Astrocyte (in vitro differentiated cells and primary cell): ENCODE measurements at regions not wholly inside any gene's neighbourhood (a gene's known extent, or its start where the extent isn't known, plus 50 kb on each side); places are given as distances from the start of the nearest gene placed in this dataset.

Experiments
- DNase-seq: peaks from one replicate; pipeline ENCODE4 v3.0.0-alpha.2; 2010; ENCODE audit warnings: low read depth
- FAIRE-seq: peaks from 2 replicates; lab custom pipeline; 2011; peaks lifted over from hg19 to GRCh38; lab: Jason Lieb, UNC
- H2AFZ ChIP-seq: 2 replicates; pipeline ENCODE4 v1.6.0; 2012; ENCODE audit warnings: low read depth, low read length, inconsistent platforms
- H3K27ac ChIP-seq: 2 replicates; pipeline ENCODE4 v1.5.1; 2011; ENCODE audit warnings: low read depth, low read length, inconsistent platforms
- H3K27me3 ChIP-seq: 2 replicates; pipeline ENCODE4 v1.6.0; 2011; ENCODE audit warnings: low read length, inconsistent platforms; ENCODE audit not compliant: insufficient read depth
- H3K36me3 ChIP-seq: 2 replicates; pipeline ENCODE4 v1.5.1; 2011; ENCODE audit warnings: low read length, inconsistent platforms; ENCODE audit not compliant: insufficient read depth
- H3K4me1 ChIP-seq: 2 replicates; pipeline ENCODE4 v1.5.1; 2011; ENCODE audit warnings: low read length, inconsistent platforms; ENCODE audit not compliant: insufficient read depth
- H3K4me2 ChIP-seq: 2 replicates; pipeline ENCODE4 v1.6.0; 2012; ENCODE audit warnings: low read length, inconsistent platforms
- H3K4me3 ChIP-seq: 2 replicates; pipeline ENCODE4 v1.5.1; 2011; ENCODE audit warnings: low read depth, mild to moderate bottlenecking, low read length, inconsistent platforms; ENCODE audit not compliant: insufficient read depth
- H3K79me2 ChIP-seq: 2 replicates; pipeline ENCODE4 v1.6.0; 2012; ENCODE audit warnings: mild to moderate bottlenecking, low read length, inconsistent platforms; ENCODE audit not compliant: insufficient read depth
- H3K9ac ChIP-seq: 2 replicates; pipeline ENCODE4 v1.6.0; 2012; ENCODE audit warnings: mild to moderate bottlenecking, low read length, inconsistent platforms
- H3K9me3 ChIP-seq: 2 replicates; pipeline ENCODE4 v1.5.1; 2012; ENCODE audit warnings: low read depth, mild to moderate bottlenecking, low read length, inconsistent platforms; ENCODE audit not compliant: insufficient read depth
- H4K20me1 ChIP-seq: 2 replicates; pipeline ENCODE4 v1.6.0; 2012; ENCODE audit warnings: low read length, inconsistent platforms; ENCODE audit not compliant: insufficient read depth
- H3K27ac Mint-ChIP-seq: one replicate; pipeline ENCODE4 v1.8.0; 2021; ENCODE audit warnings: mild to moderate bottlenecking, mixed read lengths; ENCODE audit not compliant: unreplicated experiment
- H3K27me3 Mint-ChIP-seq: one replicate; pipeline ENCODE4 v1.8.0; 2021; ENCODE audit warnings: low read depth, mixed read lengths; ENCODE audit not compliant: unreplicated experiment
- H3K36me3 Mint-ChIP-seq: one replicate; pipeline ENCODE4 v1.8.0; 2021; ENCODE audit warnings: low read depth, mixed read lengths; ENCODE audit not compliant: unreplicated experiment
- H3K4me1 Mint-ChIP-seq: one replicate; pipeline ENCODE4 v1.8.0; 2021; ENCODE audit warnings: low read depth, mixed read lengths; ENCODE audit not compliant: unreplicated experiment
- H3K4me3 Mint-ChIP-seq: one replicate; pipeline ENCODE4 v1.8.0; 2021; ENCODE audit warnings: mild to moderate bottlenecking, moderate library complexity, mixed read lengths; ENCODE audit not compliant: unreplicated experiment
- H3K9me3 Mint-ChIP-seq: one replicate; pipeline ENCODE4 v1.8.0; 2021; ENCODE audit warnings: mild to moderate bottlenecking, mixed read lengths; ENCODE audit not compliant: unreplicated experiment
- CTCF ChIP-seq: IDR thresholded peaks from 2 replicates; pipeline ENCODE4 v1.5.1; 2011; ENCODE audit warnings: low read depth, mild to moderate bottlenecking, inconsistent platforms, low read length, moderate library complexity; ENCODE audit not compliant: insufficient read depth
- EZH2 ChIP-seq: IDR thresholded peaks from 2 replicates; pipeline ENCODE4 v1.6.1; 2012; ENCODE audit warnings: mild to moderate bottlenecking, low read length, inconsistent platforms; ENCODE audit not compliant: insufficient read depth

DNA sequence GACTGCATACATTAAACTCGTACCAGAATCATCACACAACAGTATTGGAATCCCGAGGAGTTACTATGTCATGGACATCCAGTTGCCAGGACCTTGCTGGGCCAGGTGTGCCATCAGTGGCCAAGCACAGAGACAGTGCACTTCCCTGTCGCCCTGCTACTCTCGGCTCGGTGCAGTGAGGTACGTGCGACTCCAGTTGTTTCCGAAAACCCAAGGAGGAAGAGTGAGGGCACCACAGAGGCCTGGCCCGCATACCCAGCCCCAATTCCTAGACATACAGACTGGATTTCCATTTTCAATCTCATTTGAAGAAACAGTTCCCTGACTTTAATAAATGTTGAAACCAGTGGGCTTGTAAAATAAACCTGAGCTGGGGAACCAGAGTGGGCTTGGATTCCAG lies 62.5 kb upstream of the AFDN start:
- Mint-ChIP-seq H3K27me3 (peaks cover 61% of the 10 kb centered on the region), H3K27ac (no peak overlapping the region)
- no peak for DNase-seq

GRCh38 chr6:167764713-167765479 lies 61.8 kb upstream of the AFDN start:
- Histone ChIP-seq H3K27ac (no peak overlapping the region), H3K4me1 (no peaks in the 10 kb centered on the region), H3K4me3 (no peak overlapping the region), H3K9me3 (no peaks in the 10 kb centered on the region), H3K9ac (no peak overlapping the region), H3K36me3 (no peaks in the 10 kb centered on the region), H3K4me2 (no peak overlapping the region), H3K79me2 (no peaks in the 10 kb centered on the region), H3K27me3 (peaks cover 4% of the 10 kb centered on the region), H2AFZ (no peak overlapping the region), H4K20me1 (no peaks in the 10 kb centered on the region)
- TF ChIP-seq EZH2: no peak
- H3K9me3 Mint-ChIP-seq: peaks cover 3% of the 10 kb centered on the region
- peaks cover 3% of the 10 kb centered on the region for H3K4me1 Mint-ChIP-seq
- DNase-seq (no peak), FAIRE-seq (no peak)
- no peak overlapping the region for H3K27ac Mint-ChIP-seq
- no peak overlapping the region for H3K4me3 Mint-ChIP-seq
- peaks cover 60% of the 10 kb centered on the region for H3K27me3 Mint-ChIP-seq
- no peaks in the 10 kb centered on the region for H3K36me3 Mint-ChIP-seq

More for the DNA sequence above, 62.5 kb upstream of the AFDN start:
- H3K36me3 ChIP-seq: no peaks in the 10 kb centered on the region
- peaks cover 2% of the 10 kb centered on the region for H3K9me3 Mint-ChIP-seq
- no peak for FAIRE-seq
- no peak overlapping the region for H2AFZ ChIP-seq
- H3K9ac ChIP-seq: no peak overlapping the region
- peaks cover 3% of the 10 kb centered on the region for H3K4me1 Mint-ChIP-seq
- H3K4me3 Mint-ChIP-seq: no peak overlapping the region
- no peak for TF ChIP-seq EZH2
- TF ChIP-seq CTCF: no peak
- no peak overlapping the region for H3K27ac ChIP-seq
- H3K36me3 Mint-ChIP-seq: no peaks in the 10 kb centered on the region
- no peaks in the 10 kb centered on the region for H3K4me1 ChIP-seq
- no peak overlapping the region for H3K4me2 ChIP-seq
- H3K9me3 ChIP-seq: no peaks in the 10 kb centered on the region
- peaks cover 4% of the 10 kb centered on the region for H3K27me3 ChIP-seq
- H3K4me3 ChIP-seq: no peak overlapping the region
- no peaks in the 10 kb centered on the region for H3K79me2 ChIP-seq
- no peaks in the 10 kb centered on the region for H4K20me1 ChIP-seq

DNA sequence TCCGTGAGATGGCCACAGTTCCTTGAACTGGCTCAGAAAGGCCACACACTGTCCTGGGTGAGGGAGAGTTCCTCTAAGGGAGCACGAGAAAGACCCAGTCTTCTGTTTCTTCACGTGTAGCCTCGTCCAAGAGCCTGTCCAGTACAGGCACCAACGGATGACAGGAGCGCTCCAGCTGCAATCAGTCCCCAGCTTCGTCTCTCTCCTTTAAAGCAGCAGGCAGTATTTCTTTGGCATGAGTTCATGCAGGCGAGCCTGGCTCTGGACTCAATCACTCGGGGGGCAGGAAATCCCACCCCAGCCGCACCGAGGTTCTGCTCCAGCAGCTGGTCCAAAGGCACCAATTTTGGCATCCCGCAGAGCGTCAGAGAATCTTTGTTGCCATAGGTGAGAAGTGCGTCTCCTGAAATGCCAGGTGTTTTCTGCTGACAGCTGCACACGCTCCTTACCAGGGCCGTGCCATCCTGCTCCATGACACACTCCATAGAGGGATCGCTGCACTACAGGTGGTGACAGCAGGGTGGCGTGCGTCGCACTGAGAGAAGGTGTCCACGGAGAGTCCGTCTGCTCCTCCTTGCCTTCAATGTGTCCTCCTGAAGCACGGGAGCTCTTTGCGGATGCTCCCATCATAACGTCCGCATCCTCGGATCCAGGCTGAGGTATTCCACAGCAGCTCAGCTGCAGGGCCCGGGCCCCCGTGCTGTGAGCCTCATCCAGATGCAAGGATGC lies 59.6 kb upstream of the AFDN start:
- Histone ChIP-seq H3K27me3 (peaks cover 4% of the 10 kb centered on the region), H3K4me2 (no peak overlapping the region), H3K4me1 (no peaks in the 10 kb centered on the region), H3K36me3 (no peaks in the 10 kb centered on the region), H3K4me3 (no peak overlapping the region), H3K79me2 (no peaks in the 10 kb centered on the region), H3K27ac (no peak overlapping the region), H3K9ac (no peak overlapping the region), H3K9me3 (no peaks in the 10 kb centered on the region), H2AFZ (no peak overlapping the region), H4K20me1 (no peaks in the 10 kb centered on the region)
- H3K27me3 Mint-ChIP-seq: peaks cover 67% of the 10 kb centered on the region
- no peaks in the 10 kb centered on the region for H3K36me3 Mint-ChIP-seq
- H3K9me3 Mint-ChIP-seq: peaks cover 3% of the 10 kb centered on the region
- no peak for FAIRE-seq
- DNase-seq: no peak
- no peak overlapping the region for H3K27ac Mint-ChIP-seq
- H3K4me1 Mint-ChIP-seq: no peaks in the 10 kb centered on the region
- TF ChIP-seq EZH2: no peak
- TF ChIP-seq CTCF: no peak
- no peak overlapping the region for H3K4me3 Mint-ChIP-seq
